GM18507 (cell line): ENCODE measurements at regions not wholly inside any gene's neighbourhood (a gene's known extent, or its start where the extent isn't known, plus 50 kb on each side); places are given as distances from the start of the nearest gene placed in this dataset.
"Not testable (repeated sequence)": the region's sequence is repeated elsewhere in the genome, so short reads cannot be mapped to it uniquely, and the experiment has no call there.

Source experiments
- DNase-seq: peaks from one replicate; pipeline ENCODE4 v3.0.0; 2011; ENCODE audit warnings: low read depth; ENCODE audit not compliant: insufficient read length; ENCODE audit errors: extremely low spot score
- FAIRE-seq: peaks from 2 replicates; lab custom pipeline; 2011; peaks lifted over from hg19 to GRCh38; lab: Jason Lieb, UNC

GRCh38 chr4:115660465-115660864 lies 547.0 kb upstream of the NDST4 start:
- FAIRE-seq (no peak), DNase-seq (no peak)

- FAIRE-seq (no peak), DNase-seq (no peak)
Measured at GRCh38 chr4:115657991-115658650, 544.7 kb upstream of the NDST4 start.

DNA sequence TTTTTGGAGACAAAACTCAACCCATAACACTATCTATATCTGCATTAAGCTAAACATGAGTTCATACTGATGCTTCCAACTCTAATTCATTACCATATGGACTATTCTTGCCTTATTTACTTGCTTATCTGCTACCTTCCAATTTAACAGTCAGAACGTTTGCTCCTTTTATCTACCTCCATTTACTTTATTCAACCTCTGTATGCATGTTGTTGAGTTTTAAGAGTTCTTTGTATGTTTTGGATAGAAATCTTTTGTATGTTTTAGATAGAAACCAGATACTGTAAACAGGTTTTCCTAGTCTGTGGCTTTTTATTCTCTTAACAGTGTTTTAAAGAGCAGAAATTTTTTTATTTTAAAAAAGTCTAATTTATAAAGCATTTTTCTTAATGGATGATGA lies 542.2 kb upstream of the NDST4 start:
- DNase-seq (no peak), FAIRE-seq (no peak)

- no peak for DNase-seq
- no peak for FAIRE-seq
Measured at GRCh38 chr4:115648786-115649185, 535.4 kb upstream of the NDST4 start.

GRCh38 chr4:115629270-115629669 lies 515.9 kb upstream of the NDST4 start:
- FAIRE-seq (no peak), DNase-seq (no peak)

DNA sequence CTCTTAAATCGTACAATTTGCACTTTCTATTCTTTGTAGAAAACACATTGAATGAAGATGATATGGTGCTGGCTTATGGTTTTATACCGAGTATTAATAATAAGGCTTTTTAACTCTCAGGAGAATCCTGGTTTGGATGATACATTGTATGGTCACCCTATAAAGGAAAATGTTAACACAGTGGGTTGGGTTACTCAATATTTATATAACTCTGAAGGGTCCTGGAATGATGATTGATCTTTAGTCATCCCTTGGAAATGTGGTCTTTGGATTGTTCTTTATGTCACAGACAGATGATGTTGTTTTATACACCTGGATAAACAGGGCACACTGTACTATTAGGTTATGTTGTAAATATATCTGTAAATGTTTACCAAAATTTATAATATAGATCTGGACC lies 496.2 kb upstream of the NDST4 start:
- DNase-seq (no peak), FAIRE-seq (no peak)

DNA sequence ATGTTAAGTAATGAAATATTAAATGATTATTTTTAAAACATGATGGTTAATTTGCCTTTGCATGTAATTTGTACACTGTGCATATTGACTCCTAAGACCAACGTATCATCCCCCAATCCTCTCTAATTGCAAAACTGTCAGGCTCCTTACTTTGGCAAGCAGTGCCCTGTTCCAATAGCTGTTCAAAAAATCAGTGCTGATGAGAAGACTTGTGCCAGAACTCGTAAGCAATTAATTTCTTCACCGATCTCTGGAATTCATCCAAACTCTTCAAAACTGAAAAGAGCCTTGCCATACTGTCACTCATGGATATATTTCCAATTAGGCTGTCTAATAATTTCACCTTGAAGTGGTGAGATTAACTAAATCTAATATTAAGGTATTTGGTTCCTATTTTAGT lies 493.9 kb upstream of the NDST4 start:
- DNase-seq (no peak), FAIRE-seq (no peak)

GRCh38 chr4:115596265-115597001 lies 483.0 kb upstream of the NDST4 start:
- no peak for FAIRE-seq

DNA sequence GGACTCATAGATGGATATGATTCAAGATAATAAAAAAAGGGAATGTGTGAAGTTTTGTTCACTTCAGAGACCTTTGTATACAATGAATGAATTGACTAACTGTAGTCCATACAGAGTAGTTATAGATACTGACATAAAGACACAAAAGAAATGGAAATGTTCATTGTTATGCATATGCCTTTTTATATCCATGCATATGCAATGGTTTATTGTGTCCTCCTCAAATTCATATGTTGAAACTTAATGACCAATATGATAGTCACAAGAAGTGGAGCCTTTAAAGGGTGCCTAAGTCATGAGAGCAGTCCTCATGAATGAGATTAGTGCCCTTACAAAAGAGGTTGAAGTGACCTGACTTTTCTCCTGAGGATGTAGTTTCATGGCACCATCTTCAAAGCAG lies 467.5 kb upstream of the NDST4 start:
- no peak for DNase-seq
- no peak for FAIRE-seq

More at GRCh38 chr4:115596265-115597001, 483.0 kb upstream of the NDST4 start:
- no peak for DNase-seq

DNA sequence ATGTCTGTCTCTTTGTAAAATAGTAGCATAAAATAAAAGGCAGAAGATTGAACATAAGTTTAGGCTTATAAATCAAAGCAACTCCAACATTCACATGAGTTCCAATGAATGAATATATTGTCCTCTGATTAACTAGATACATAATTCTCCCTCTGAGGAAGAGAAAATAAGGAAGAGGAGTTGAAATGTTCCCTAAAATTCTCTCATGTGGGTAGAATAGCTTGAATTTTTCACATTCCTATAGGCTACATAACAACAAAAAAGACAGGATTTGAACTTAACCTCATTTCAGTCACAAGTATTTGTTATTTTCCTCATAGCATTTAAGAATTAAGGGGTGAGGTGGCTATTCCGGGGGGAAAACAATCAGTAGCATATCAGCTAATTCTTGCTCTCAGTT lies 462.4 kb upstream of the NDST4 start:
- no peak for FAIRE-seq

GRCh38 chr4:115562506-115562905 lies 449.1 kb upstream of the NDST4 start:
- no peak for DNase-seq
- no peak for FAIRE-seq

More for the DNA sequence above, 462.4 kb upstream of the NDST4 start:
- no peak for DNase-seq

- DNase-seq (no peak), FAIRE-seq (no peak)
Measured at GRCh38 chr4:115548123-115548522, 434.7 kb upstream of the NDST4 start.

GRCh38 chr4:115537387-115537786 lies 424.0 kb upstream of the NDST4 start:
- no peak for DNase-seq
- FAIRE-seq: no peak

DNA sequence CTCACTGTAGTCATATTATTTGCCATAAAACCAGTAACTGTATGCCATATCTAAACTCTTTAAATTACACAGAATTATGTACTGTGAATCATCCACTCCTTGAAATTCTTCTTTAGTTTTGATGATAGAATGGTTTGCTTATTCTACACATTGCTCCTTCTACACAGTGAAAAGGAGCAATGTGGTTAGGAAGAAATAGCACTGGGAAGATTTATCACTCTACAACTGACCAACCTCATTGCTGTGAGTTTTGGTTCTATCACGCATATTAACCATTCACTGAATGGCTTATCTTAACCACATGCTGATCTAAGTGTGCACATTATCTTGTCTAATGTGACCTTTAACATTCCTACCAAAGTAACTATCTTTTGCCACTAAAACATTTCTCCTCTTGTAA lies 415.7 kb upstream of the NDST4 start:
- no peak for DNase-seq
- no peak for FAIRE-seq

DNA sequence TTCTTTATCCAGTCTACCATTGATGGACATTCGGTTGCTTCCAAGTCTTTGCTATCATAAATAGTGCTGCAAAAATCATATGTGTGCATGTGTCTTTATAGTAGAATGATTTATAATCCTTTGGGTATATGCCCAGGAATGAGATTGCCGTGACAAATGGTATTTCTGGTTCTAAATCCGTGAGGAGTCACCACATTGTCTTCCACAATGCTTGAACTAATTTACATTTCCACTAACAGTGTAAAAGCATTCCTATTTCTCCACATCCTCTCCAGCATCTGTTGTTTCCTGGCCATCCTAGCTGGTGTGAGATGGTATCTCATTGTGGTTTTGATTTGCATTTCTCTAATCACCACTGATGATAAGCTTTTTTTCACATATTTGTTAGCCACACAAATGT lies 406.1 kb upstream of the NDST4 start:
- FAIRE-seq, DNase-seq: not testable (repeated sequence)

DNA sequence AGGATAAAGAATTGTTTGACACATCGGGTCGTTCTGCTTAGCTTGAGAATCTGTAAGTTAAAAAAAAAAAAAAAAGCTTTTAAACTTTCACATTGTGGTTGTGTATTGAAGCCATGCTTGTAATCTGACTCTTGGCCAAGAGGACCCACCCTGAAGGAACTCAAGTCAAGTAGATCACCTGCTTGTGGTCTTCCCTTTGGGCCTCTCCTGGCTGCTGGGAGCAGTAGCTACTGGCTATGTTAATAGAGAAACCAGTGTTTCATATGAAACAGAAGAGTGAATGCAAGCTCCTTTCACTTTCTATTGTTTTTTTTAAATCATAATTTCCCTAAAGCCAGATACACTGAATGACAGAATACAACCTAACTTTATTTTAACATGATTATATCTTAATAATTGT lies 402.4 kb upstream of the NDST4 start:
- DNase-seq (no peak), FAIRE-seq (peak; percentile 65)

GRCh38 chr4:115515366-115515765 lies 401.9 kb upstream of the NDST4 start:
- no peak for DNase-seq

GRCh38 chr4:115514675-115515074 lies 401.3 kb upstream of the NDST4 start:
- no peak for FAIRE-seq
- DNase-seq: no peak

More at GRCh38 chr4:115515366-115515765, 401.9 kb upstream of the NDST4 start:
- no peak for FAIRE-seq

GRCh38 chr4:115505326-115505725 lies 391.9 kb upstream of the NDST4 start:
- no peak for FAIRE-seq
- no peak for DNase-seq

DNA sequence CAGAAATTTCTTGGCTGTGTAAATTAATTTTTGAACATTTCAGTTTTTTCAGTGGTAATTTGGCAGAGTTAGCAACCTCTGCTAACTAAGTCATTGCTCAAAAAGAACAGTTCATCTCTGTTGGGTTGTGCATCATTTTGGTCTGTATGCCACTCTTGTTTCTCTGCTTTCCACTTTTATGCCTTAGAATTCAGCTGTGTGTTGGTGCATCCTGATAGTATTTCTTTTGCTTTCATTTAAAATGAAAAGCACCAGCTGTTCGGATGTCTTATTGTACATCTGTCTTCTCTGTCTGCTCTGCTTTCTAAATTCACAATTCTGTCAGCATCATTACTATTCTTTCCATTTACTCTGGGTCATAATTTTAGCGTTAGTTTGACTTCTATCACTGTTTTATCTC lies 388.2 kb upstream of the NDST4 start:
- FAIRE-seq (no peak), DNase-seq (no peak)

- FAIRE-seq, DNase-seq: not testable (repeated sequence)
Measured at GRCh38 chr4:115493770-115494169, 380.4 kb upstream of the NDST4 start.
